PC-3 (cell line): ENCODE measurements at regions not wholly inside any gene's neighbourhood (a gene's known extent, or its start where the extent isn't known, plus 50 kb on each side); places are given as distances from the start of the nearest gene placed in this dataset.

Experiments used
- EZH2 ChIP-seq: fragments of 300-600 bp; sonication (generic); IDR thresholded peaks from one replicate; pipeline ENCODE4 v1.6.1; 2017; ENCODE audit warnings: antibody characterized with exemption, mild to moderate bottlenecking, low read length; ENCODE audit not compliant: unreplicated experiment
- EZH2phosphoT487 ChIP-seq: fragments of 300-600 bp; sonication (generic); IDR thresholded peaks from 2 replicates; pipeline ENCODE4 v1.6.1; 2018; ENCODE audit warnings: mild to moderate bottlenecking, antibody characterized with exemption, low read length, borderline replicate concordance
- TF ChIP-seq, protein P1 (sequence below): fragments of 300-600 bp; sonication (generic); conservative IDR thresholded peaks from 2 replicates; pipeline ENCODE4 v1.5.1; 2017; ENCODE audit warnings: antibody characterized with exemption, low read depth, mild to moderate bottlenecking, low read length

GRCh38 chr11:115608976-115609375, 104.8 kb upstream of the CADM1 start:
- TF ChIP-seq EZH2 (no peak), EZH2phosphoT487 (no peak)
- TF ChIP-seq, protein P1, sequence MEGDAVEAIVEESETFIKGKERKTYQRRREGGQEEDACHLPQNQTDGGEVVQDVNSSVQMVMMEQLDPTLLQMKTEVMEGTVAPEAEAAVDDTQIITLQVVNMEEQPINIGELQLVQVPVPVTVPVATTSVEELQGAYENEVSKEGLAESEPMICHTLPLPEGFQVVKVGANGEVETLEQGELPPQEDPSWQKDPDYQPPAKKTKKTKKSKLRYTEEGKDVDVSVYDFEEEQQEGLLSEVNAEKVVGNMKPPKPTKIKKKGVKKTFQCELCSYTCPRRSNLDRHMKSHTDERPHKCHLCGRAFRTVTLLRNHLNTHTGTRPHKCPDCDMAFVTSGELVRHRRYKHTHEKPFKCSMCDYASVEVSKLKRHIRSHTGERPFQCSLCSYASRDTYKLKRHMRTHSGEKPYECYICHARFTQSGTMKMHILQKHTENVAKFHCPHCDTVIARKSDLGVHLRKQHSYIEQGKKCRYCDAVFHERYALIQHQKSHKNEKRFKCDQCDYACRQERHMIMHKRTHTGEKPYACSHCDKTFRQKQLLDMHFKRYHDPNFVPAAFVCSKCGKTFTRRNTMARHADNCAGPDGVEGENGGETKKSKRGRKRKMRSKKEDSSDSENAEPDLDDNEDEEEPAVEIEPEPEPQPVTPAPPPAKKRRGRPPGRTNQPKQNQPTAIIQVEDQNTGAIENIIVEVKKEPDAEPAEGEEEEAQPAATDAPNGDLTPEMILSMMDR = no peak
